Hematopoietic multipotent progenitor cell treated with erythropoietin and hydrocortisone succinate and interleukin-3 and kit ligand, for 4 days (in vitro differentiated cells): ENCODE measurements at regions not wholly inside any gene's neighbourhood (a gene's known extent, or its start where the extent isn't known, plus 50 kb on each side); places are given as distances from the start of the nearest gene placed in this dataset.

Experiments
- DNase-seq: peaks from one replicate; pipeline ENCODE4 v3.0.0-alpha.2; 2015

GRCh38 chr5:122723606-122724352 is 51.1 kb upstream of the SNX2 start:
- no peak for DNase-seq
